HS-5 (cell line): ENCODE measurements at regions not wholly inside any gene's neighbourhood (a gene's known extent, or its start where the extent isn't known, plus 50 kb on each side); places are given as distances from the start of the nearest gene placed in this dataset.
"Not testable (repeated sequence)": the region's sequence is repeated elsewhere in the genome, so short reads cannot be mapped to it uniquely, and the experiment has no call there.

Experiments
- DNase-seq: peaks from one replicate; pipeline ENCODE4 v3.0.0-alpha.2; 2012; ENCODE audit warnings: low read depth

DNA sequence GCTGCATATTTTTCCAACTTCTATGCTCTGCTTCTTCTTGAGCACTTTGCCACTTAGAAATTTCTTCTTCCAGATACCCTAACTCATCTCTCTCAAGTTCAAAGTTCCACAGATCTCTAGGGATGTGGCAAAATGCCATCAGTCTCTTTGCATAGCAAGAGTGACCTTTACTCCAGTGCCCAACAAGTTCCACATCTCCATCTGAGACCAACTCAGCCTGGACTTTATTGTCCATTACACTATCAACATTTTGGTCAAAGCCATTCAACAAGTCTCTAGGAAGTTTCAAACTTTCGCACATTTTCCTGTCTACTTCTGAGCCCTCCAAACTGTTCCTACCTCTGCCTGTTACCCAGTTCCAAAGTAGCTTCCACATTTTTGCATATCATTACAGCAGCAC, 946.2 kb upstream of the TMEFF2 start:
- DNase-seq, result not testable (repeated sequence)

DNA sequence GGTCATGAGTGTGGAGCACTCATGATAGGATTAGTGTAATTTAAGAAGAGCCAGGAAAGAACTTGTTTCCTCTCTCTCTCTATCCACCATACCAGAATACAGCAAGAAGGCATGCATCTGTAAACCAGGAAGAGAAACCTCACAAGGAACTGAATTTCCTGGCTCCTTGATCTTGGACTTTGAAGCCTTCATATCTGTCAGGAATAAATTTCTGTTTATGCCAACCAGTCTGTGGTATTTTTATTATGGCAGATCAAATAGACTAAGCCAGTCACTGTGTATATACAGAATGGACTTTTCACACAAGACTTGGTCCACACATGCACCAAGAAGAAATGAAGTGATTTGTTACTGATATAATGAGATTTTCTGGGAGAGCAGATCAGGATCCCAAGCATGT, 930.1 kb upstream of the TMEFF2 start:
- no peak for DNase-seq

DNA sequence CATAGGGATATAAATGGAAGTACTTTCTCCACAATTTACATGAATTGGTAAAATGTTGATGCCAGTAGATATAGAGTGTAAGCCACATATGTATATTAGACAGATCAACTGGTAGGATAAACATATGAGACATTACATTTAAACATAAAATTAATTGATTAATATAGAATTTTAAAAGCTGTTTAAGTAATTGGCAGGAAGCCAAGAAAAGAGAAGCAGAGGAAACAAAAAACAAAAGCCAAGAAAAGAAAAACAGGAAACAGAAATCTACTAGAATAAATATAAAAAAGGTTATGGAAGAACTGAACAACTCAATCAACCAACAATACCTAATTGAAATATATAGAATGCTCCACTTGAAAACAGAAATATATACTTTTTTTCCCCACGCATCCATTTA, 920.1 kb upstream of the TMEFF2 start:
- no peak for DNase-seq

DNA sequence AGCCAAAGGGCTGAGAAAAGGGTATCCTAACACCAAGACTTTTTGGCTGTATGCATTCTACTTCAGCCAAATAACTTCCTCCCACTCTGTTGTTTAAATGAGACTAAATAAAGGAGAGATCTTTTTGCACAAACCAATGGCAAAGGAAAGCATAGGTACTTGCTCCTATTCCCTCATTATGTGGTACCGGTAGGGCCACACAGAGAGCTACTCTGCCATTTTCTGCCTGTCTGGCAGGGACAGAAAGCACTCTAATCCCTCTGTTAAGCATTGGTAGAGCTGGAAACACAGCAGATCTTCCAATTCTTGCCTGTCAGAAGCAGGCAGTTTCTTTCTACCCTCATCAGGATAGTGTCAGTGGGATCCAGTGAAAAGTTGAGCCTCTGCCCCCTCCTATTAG, 918.3 kb upstream of the TMEFF2 start:
- no peak for DNase-seq

DNA sequence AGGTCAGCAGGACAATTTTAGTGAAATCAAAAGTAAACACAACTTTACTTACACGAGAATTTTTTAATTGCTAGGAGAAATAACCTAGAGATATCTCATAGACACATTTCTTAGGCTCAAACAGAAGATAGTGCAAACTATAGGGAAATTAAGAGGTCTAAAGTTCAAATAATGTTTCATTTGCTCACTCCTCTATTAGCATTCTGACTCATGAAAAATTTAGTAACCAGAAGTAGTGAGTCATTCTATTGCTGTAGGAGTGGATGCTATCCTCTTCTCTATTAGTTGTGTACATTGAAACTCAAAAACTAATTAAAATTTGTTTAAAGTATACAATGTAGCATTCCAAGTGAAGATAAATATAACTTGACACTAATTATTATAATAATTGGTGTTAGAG, 908.3 kb upstream of the TMEFF2 start:
- peak; percentile 40 for DNase-seq

DNA sequence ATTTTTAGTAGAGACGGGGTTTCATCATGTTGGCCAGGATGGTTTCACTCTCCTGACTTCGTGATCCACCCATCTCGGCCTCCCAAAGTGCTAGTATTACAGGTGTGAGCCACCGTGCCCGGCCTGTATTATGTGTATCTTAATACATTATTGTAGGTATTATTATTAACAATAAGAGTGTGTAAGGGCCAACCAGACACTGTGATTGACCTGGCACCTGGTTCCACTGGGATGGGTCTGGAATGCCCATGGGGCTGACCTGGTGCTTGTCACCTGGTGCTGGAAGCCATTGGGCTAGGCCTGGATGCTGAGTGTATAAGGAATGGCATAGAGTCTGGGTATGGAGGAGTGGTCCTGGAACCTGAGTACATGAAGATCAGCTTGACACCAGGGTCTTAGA, 906.9 kb upstream of the TMEFF2 start:
- DNase-seq, result no peak

DNA sequence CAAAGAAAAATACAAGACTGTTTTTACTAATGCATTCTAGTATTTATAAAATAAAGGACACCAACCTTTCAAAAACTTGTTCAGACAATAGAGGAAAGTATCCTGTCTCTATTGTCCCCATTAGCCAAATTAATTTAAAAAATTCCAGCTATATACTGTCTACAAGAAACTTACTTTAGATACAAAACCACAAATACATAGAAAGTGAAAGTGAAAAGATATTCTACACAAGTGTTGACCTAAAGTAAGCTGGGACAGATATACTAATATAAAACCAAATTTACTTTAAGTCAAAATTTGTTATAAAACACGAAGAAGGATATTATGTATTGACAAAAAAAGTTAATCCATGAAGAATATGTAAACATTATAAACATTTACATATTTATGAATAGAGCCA, 893.3 kb upstream of the TMEFF2 start:
- no peak for DNase-seq

DNA sequence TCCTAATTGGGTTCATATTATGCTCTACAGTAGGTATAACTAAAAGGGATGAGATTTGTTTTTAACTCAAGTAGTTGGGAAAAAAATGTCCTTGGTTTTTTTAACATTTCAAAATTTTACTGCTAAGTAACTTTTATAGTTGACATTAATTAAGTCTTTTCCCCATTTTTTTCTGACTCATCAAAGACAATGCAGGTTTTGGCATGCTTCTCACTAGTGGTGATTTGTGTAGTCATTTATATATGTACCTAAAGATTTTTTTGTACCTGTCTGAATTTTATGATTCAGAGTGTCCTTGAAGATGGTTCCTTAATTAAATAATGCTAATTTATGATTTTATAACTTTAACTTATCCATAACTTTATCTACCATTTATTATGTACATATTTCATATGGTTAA, 882.3 kb upstream of the TMEFF2 start:
- DNase-seq, result no peak

DNA sequence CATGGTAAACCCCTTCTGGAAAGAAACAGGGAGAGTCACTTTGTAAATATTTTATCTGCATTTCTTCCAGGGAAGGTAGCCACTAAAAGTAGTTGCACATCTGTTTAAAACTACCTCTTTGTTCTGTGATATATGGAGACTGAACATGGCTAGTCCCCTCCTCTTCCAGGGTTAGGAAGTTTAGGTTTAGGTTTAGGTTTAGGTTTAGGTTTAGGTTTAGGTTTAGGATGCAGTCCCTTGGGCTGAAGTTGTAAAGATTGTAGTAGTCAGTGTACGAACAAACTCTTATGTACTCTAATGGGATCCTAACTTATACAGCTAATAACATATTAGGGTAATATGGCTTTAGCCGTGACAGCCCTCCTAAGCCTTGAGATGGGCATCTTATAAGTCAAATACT, 880.2 kb upstream of the TMEFF2 start:
- DNase-seq, result no peak

DNA sequence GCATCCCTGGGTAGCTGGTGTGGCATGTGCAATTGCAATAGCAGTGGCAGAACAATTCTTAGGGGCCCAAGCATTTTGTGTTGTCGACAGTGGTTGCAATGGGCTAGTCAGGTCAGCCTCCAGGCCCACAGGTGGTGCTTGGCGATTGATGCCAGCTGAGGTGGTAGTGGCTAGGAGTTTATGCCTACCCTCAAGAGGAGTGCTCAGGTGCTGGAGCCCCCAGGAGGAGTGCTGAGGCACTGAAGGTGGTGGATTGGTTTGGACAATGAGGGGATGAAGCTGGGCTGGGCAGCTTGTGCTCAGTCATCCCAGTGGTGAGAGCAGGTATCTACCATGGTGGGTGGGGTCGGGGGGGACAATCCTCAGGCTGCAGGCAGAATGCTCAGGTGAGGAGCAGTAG, 877.9 kb upstream of the TMEFF2 start:
- no peak for DNase-seq

DNA sequence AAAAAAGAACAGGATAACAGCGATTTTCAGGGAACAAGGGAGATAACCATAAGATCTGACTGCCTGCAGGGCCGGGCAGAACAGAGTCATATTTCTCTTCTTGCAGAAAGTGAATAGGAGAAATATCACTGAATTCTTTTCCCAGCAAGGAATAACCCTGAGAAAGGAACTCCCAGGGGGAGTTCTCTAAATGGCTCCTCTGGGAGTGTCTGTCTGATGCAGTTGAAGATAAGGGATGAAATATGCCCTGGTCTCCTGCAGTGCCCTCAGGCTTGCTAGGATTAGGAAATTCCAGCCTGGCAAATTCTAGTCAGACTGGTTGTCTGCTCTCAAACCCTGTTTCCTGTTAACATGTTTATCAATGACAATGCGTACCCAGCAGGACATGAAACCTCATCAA, 830.8 kb upstream of the TMEFF2 start:
- DNase-seq, result not testable (repeated sequence)

DNA sequence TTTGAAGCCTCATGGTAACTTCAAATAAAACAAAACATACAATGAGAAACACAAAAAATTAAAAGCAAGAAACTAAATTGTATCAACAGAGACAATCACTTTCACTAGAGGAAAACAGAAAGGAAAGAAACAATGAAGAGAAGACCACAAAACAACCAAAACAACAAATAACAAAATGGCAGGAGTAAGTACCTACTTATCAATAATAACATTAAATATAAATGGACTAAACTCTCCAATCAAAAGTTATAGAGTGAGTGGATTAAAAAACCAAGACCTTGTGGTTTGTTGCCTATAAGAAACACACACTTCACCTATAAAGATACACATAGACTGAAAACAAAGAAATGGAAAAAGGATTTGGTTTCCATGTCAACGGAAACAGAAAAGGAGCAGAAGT, 830.1 kb upstream of the TMEFF2 start:
- no peak for DNase-seq

DNA sequence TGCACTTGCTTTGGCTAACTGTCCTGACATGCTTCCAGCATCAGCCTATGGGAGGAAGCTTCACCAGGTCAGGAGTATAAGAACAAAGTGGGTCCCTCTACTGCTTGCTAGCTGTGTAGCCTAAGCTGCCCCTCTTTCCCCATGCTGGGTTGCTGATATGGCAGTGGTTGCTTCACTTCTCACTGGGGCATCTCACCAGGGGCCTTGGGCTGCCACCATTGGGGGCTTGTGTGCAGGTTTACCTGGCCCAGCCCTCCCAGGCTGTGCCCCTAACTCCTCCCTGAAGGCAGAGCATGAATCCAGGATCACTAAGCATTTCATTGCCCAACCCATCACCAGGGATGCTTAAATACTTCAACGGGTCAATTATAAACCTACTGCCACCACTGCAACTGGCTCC, 817.1 kb upstream of the TMEFF2 start:
- no peak for DNase-seq

DNA sequence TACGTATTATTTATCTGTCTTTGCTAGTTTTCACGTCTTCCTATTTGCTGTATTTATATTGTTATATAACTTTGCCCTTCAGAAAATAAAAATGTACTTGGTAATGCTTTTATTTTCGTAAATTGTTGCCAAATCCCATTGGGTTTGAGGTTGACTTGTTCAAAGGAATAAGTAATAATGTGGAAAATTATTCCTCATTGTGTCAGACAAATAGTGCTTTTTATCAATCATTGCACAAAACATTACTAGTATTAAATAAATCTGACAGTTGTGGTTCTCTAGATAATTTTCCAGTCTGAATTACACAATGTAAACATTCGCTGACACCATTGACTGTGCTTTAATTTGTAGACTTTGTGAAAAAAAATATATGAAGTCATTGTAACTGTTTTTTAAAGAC, 798.3 kb upstream of the TMEFF2 start:
- DNase-seq, result no peak

DNA sequence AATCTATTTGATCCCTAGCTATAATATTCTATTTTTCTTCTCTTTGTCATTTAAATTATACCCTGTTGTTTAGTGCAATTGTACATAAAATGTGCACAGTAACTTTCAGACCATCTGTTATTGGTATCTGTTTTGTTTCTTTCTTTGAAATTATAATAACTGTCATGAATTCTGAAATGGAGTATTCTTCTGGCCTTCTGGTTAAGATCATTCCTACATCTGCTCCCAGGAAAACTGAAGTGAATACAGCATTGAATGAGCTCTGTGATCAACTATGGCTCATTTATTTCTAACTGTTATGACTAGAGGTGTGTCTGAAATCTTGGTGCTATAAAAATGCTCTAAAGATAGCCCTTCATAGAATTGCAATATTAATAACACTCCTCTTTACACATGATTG, 788.4 kb upstream of the TMEFF2 start:
- DNase-seq, result no peak

DNA sequence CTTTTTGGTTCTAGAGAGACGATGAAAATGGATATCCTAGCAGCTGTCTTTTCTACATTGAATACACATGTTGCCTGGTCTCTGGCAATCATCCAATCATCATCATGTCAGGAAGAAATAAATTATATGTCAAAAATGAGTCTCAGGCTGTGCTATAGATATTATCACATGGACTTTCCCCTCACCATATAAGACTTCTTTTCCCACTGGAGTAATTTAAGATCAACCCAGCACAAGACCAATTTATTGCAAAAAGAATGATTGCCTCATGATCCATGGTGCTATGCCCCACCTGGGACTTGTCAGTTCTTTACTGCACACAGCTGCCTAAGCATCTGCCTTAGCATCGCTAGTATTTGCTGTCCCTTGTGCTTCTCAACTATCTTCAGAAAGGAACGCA, 783.7 kb upstream of the TMEFF2 start:
- no peak for DNase-seq

DNA sequence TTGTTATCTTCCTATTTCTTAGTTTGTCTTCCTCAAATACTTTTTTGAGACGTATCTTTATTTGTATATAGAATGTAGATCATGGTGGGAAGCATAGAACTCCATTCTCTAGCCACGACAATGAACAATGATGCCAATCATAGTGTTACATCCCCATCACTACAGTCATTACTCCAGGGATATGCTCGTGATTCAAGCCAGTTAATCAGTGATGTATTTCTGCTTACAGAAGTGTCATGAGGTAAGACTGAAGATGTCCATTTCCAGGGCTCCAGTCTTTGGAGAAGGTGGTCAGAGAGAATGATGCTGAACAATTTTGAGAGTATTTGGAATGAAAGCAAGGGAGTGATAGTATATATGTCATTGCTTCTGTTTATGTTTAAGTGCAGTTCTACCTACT, 777.2 kb upstream of the TMEFF2 start:
- DNase-seq, result no peak

DNA sequence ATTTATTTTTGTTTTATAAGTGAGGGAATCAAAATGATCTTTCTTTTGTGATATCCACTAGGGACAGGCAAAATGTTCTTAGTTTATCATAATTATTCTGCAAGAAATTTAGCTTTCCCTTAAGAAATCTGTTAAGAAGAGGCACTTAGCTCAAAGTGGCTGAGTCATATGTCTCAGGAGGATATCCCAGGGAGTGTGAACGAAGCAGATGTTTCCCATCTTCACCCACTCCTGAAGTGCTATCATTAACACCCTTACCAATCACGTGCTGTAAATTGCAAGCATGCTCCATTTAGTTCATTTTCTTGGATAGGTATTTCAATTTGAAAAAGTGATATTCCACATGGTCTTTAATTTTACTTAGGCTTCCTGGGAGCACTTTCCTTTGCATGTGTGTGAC, 774.3 kb upstream of the TMEFF2 start:
- no peak for DNase-seq

DNA sequence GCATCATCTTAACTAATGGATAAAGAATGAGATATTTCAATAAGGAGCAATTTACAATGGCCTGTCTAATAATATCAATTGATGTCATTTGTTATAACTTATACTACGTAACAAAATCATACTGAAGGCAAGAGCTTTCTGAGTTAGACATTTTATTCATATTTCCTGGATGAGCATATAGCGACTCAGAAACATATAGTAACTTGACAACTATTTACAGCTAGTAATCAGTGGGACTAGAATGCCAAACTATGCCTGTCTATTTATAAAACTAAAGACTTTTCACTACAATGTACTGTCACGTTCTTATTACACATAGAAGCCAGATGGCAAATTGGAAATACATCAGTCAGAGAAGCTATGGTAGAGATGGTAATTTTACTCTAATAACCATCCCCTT, 766.2 kb upstream of the TMEFF2 start:
- peak; percentile 54 for DNase-seq

DNA sequence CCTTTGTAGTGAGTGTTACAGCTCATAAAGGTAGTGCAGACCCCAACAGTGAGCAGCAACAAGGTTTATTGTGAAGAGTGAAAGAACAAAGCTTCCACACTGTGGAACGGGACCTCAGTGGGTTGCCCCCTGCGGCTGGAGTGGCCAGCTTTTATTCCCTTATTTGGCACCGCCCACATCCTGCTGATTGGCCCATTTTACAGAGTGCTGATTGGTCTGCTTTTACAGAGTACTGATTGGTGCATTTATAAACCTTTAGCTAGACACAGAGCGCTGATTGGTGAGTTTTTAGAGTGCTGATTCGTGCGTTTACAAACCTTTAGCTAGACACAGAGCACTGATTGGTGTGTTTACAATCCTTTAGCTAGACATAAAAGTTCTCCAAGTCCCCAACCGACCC, 763.9 kb upstream of the TMEFF2 start:
- DNase-seq, result not testable (repeated sequence)

DNA sequence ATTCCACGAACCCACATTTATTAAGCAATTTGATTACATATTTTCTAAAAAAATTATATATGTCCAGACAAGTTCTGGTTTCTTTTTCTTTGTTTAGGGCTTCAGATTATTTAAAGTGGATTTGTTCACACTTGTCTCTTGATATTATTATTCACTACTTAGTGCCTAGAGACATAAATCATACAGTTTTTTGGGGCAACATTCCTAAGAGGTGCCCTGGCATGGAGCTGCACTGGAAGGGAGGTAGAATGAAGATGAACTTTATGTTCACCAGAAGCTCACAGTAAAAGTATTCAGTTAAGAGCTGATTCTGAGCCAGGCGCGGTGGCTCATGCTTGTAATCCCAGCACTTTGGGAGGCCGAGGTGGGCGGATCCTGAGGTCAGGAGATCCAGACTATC, 762.7 kb upstream of the TMEFF2 start:
- no peak for DNase-seq

DNA sequence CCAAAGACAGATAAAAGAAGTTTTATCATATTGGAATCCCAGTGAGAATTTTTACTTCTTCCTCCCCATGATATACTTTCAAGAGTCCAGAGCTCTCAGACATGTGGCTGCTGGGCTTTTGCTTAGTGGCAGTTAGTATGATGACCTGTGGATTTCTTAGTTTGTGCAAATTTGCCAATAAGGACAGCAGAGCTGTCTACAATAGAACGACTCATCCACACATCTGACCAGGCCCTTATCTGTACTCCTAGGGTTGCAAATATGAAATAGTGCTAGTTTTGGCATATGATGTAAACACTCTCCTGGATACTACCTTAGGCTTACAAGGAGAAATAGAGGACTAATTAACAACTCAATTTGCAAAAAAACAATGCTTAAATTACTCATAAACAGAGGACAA, 758.4 kb upstream of the TMEFF2 start:
- no peak for DNase-seq

DNA sequence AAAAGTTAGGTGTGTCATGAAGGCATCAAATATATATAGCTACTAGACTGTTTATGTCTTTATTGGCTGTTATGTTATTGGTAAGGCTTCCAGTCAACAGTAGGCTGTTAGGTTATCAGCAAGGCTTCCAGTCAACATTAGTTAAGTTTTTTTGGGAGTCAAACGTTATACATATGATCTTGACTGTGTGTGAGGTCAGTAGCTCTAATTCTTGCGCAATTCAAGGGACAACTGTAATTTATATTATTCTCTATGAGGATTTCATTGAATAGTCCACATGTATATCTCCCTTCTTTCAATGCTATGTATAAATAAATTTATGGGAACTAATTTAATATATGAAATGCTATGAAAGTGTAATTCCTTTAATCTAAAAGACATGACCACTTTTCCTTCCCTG, 757.5 kb upstream of the TMEFF2 start:
- DNase-seq, result no peak

DNA sequence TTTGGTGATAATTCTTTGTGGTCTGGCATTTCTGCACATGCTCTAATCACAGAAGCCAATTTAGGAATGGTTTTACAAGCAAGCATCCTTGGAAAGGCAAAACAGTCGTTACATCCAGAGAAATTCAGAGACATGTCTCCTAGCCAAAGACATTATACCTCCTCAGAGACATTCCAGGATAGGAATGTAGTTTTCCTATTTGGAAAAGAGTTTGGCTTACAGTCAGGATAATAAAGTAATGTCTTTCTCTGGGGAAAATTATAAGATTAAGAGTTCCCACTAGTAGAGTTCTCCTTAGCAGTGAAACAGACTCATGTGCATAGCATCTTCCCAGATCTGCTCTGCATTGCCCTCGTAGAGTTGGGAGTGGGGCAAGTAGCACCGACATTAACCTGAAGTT, 753.6 kb upstream of the TMEFF2 start:
- no peak for DNase-seq

DNA sequence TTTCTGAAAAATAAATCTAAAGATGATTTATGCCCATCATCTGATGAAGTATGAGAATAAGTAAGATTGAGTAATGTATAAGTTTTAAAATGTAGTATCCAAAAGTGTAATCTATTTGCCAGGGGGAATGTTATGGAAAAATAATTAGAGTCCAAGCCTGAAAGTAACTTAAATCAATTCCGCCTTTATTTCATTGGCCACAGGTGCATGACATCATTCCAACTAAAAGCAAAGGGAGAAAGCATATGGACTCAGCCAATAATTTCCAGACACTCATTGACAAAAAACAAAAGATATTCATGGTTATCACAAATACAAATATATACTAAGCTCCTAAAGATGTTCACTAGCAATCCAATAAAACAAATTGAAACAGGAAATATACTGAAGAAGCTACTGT, 752.6 kb upstream of the TMEFF2 start:
- no peak for DNase-seq

DNA sequence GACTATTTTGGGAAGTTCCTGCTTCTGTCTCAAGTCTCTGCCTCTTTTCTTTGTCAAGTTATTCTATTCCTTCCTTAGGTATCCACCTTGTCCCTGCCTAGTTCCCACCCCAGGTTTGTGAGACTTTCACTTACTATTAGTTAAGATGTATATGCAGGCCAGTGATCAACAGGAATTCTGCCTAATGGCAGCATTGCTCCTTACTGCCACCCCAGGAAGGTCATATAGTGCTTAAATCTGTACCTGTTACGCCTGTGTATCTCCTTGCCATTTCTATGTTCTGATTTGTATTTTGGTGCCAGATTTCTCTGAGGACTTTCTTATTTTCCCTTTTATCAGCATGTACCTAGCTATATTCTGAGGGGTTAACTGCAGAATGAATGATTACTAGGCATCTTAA, 746.0 kb upstream of the TMEFF2 start:
- no peak for DNase-seq
